ENCODE measurements at regions not wholly inside any gene's neighbourhood (a gene's known extent, or its start where the extent isn't known, plus 50 kb on each side); places are given as distances from the start of the nearest gene placed in this dataset.
"Not testable (repeated sequence)": the region's sequence is repeated elsewhere in the genome, so short reads cannot be mapped to it uniquely, and the experiment has no call there.

- not testable (repeated sequence) for TF ChIP-seq CTCF (conservative IDR thresholded peaks at IDR 0.05; ENCODE audit: low read depth, low read length); EZH2 (IDR thresholded peaks at IDR 0.05; ENCODE audit: borderline replicate concordance, low read depth, low read length, poor library complexity, severe bottlenecking)
These were observed 459.7 kb upstream of the EYS start for GRCh38 chr6:66166713-66167112.

Measured in A673 (cell line).